GM12878 (cell line): ENCODE measurements at regions not wholly inside any gene's neighbourhood (a gene's known extent, or its start where the extent isn't known, plus 50 kb on each side); places are given as distances from the start of the nearest gene placed in this dataset.

Source experiments
- ATAC-seq: fragments of 200-7000 bp; cut with Tn5 transposase; 3 replicates; pipeline ENCODE4 v1.9.1; 2020; ENCODE audit warnings: mild to moderate bottlenecking, moderate library complexity
- BruUV-seq: library from RNA; stranded (reverse); fragments of 400-500 nt; replicated peaks from 2 replicates; lab custom pipeline; 2021; lab: Mats Ljungman, UMichigan
- CTCF ChIA-PET: fragments of 300-600 bp; sonication (Branson Sonifier 250); formaldehyde crosslinking; extraction: SDS; loops from one replicate; lab custom pipeline; 2021; ENCODE audit warnings: inconsistent platforms; lab: Yijun Ruan, JAX
- POLR2A ChIA-PET: fragments of 350-600 bp; formaldehyde crosslinking; extraction: SDS; loops from one replicate; lab custom pipeline; 2021; ENCODE audit warnings: inconsistent platforms; lab: Charles Lee
- RAD21 ChIA-PET: fragments of 300-600 bp; sonication (Branson Sonifier 250); formaldehyde crosslinking; loops from one replicate; lab custom pipeline; 2023; ENCODE audit warnings: antibody characterized with exemption; ENCODE audit not compliant: unreplicated experiment; lab: Charles Lee
- SMC1A ChIA-PET: fragments of 300-600 bp; sonication (Branson Sonifier 250); formaldehyde crosslinking; loops from one replicate; lab custom pipeline; 2023; ENCODE audit not compliant: unreplicated experiment, uncharacterized antibody; lab: Charles Lee
- DNase-seq: peaks from one replicate; pipeline ENCODE4 v3.0.0-alpha.2; 2011; ENCODE audit warnings: low read depth, low spot score
- FAIRE-seq: peaks from 3 replicates; lab custom pipeline; 2011; peaks lifted over from hg19 to GRCh38; lab: Jason Lieb, UNC
- H2AFZ ChIP-seq: 2 replicates; pipeline ENCODE4 v1.6.0; 2011; ENCODE audit warnings: low read depth, low read length, control low read depth; ENCODE audit not compliant: control insufficient read depth
- H3K27ac ChIP-seq: 2 replicates; pipeline ENCODE4 v1.5.1; 2011; ENCODE audit warnings: control low read depth; ENCODE audit not compliant: control insufficient read depth, insufficient read depth
- H3K27me3 ChIP-seq, 2 experiments: replicated peaks in 1 of 2; 2 replicates each; pipeline versions ENCODE4 v1.6.0 to v1.6.1; 2011; ENCODE audit warnings: low read length in 1 of 2; ENCODE audit not compliant: control insufficient read depth in 2 of 2, insufficient read depth in 2 of 2
- H3K36me3 ChIP-seq, 2 experiments: 2 replicates each; pipeline ENCODE4 v1.5.1; 2011; ENCODE audit warnings: low read length in 1 of 2; ENCODE audit not compliant: control insufficient read depth in 2 of 2, insufficient read depth in 2 of 2
- H3K4me1 ChIP-seq: 2 replicates; pipeline ENCODE4 v1.6.1; 2011; ENCODE audit warnings: mild to moderate bottlenecking, low read length, moderate library complexity, mixed read lengths; ENCODE audit not compliant: control insufficient read depth, insufficient read depth
- H3K4me2 ChIP-seq: 2 replicates; pipeline ENCODE4 v1.6.0; 2011; ENCODE audit warnings: control low read depth; ENCODE audit not compliant: control insufficient read depth, insufficient read depth
- H3K4me3 ChIP-seq: fragments of 200-600 bp; sonication (generic); 2 replicates; pipeline ENCODE4 v1.5.1; 2016
- H3K79me2 ChIP-seq: 2 replicates; pipeline ENCODE4 v1.6.0; 2011; ENCODE audit warnings: low read length; ENCODE audit not compliant: control insufficient read depth, insufficient read depth
- H3K9ac ChIP-seq: 2 replicates; pipeline ENCODE4 v1.8.0; 2011; ENCODE audit warnings: low read length, control low read depth, mixed read lengths; ENCODE audit not compliant: control insufficient read depth, insufficient read depth
- H3K9me3 ChIP-seq: replicated peaks from 3 replicates; pipeline ENCODE4 v1.5.1; 2011; ENCODE audit warnings: mild to moderate bottlenecking, low read length; ENCODE audit not compliant: control insufficient read depth, insufficient read depth
- H4K20me1 ChIP-seq: 2 replicates; pipeline ENCODE4 v1.6.0; 2011; ENCODE audit not compliant: control insufficient read depth, insufficient read depth
- BHLHE40 ChIP-seq, 2 experiments: fragments of 450-650 bp in 1 of 2; IDR thresholded peaks; 2 replicates each; pipeline ENCODE4 v1.6.1; 2011 to 2017; ENCODE audit warnings: low read depth in 2 of 2, borderline replicate concordance in 1 of 2, improper control_type of control experiment in 1 of 2, low read length in 1 of 2, mild to moderate bottlenecking in 1 of 2
- CHD4 ChIP-seq: fragments of 200-600 bp; sonication (generic); IDR thresholded peaks from 2 replicates; pipeline ENCODE4 v1.6.1; 2016; ENCODE audit warnings: mild to moderate bottlenecking
- CREM ChIP-seq: IDR thresholded peaks from 2 replicates; pipeline ENCODE4 v1.6.1; 2014; ENCODE audit warnings: antibody characterized with exemption, low read depth
- EED ChIP-seq: sonication (generic); IDR thresholded peaks from 2 replicates; pipeline ENCODE4 v1.6.1; 2016; ENCODE audit warnings: antibody characterized with exemption, low read depth
- FOXK2 ChIP-seq: fragments of 450-650 bp; IDR thresholded peaks from 2 replicates; pipeline ENCODE4 v1.6.1; 2017; ENCODE audit warnings: mild to moderate bottlenecking, moderate library complexity
- FOXM1 ChIP-seq: IDR thresholded peaks from 2 replicates; pipeline ENCODE4 v1.6.1; 2012; ENCODE audit warnings: low read depth, mild to moderate bottlenecking, inconsistent platforms, low read length, moderate library complexity
- GABPA ChIP-seq: IDR thresholded peaks from 2 replicates; pipeline ENCODE4 v1.6.1; 2014; ENCODE audit warnings: antibody characterized with exemption, low read depth, mild to moderate bottlenecking, inconsistent platforms
- HDAC6 ChIP-seq: fragments of 200-600 bp; sonication (generic); IDR thresholded peaks from one replicate; pipeline ENCODE4 v1.8.0; 2017; ENCODE audit warnings: antibody characterized with exemption; ENCODE audit not compliant: unreplicated experiment
- NFXL1 ChIP-seq: fragments of 450-650 bp; IDR thresholded peaks from 2 replicates; pipeline ENCODE4 v1.6.1; 2017; ENCODE audit warnings: antibody characterized with exemption, mild to moderate bottlenecking, borderline replicate concordance
- NRF1 ChIP-seq: conservative IDR thresholded peaks from 2 replicates; pipeline ENCODE4 v1.6.1; 2011; ENCODE audit warnings: mild to moderate bottlenecking, low read depth, low read length, improper control_type of control experiment
- PBX3 ChIP-seq: IDR thresholded peaks from 2 replicates; pipeline ENCODE4 v1.6.1; 2011; ENCODE audit warnings: mild to moderate bottlenecking, low read depth, low read length, moderate library complexity; ENCODE audit not compliant: insufficient replicate concordance
- SMAD5 ChIP-seq: IDR thresholded peaks from 2 replicates; pipeline ENCODE4 v1.6.1; 2016; ENCODE audit warnings: antibody characterized with exemption, low read depth
- SMC3 ChIP-seq: IDR thresholded peaks from 2 replicates; pipeline ENCODE4 v1.6.1; 2011; ENCODE audit warnings: low read length, improper control_type of control experiment, borderline replicate concordance
- STAT3 ChIP-seq: IDR thresholded peaks from 2 replicates; pipeline ENCODE4 v1.6.1; 2011; ENCODE audit warnings: low read depth, low read length, improper control_type of control experiment
- SUPT20H ChIP-seq: IDR thresholded peaks from 2 replicates; pipeline ENCODE4 v1.6.1; 2011; ENCODE audit warnings: low read depth, mild to moderate bottlenecking, low read length, moderate library complexity, borderline replicate concordance; ENCODE audit not compliant: control insufficient read depth
- WGBS: methylation state at CpG from one replicate; pipeline ENCODE4 v1.1.6; 2016; ENCODE audit warnings: low lambda C conversion rate; ENCODE audit not compliant: insufficient replicate concordance, insufficient coverage; ENCODE audit errors: missing lambda C conversion rate; 5-methylcytosine and 5-hydroxymethylcytosine counted together
- in situ Hi-C: fragments of 300-500 bp; cut with MboI; formaldehyde crosslinking; loops from 9 replicates; pipeline ENCODE4 v1.14.3; 2018; ENCODE audit warnings: mixed read lengths
- intact Hi-C: fragments of 100-400 bp; cut with micrococcal nuclease; formaldehyde crosslinking; loops from one replicate; pipeline ENCODE4 v1.14.2; 2022; ENCODE audit not compliant: unreplicated experiment
- TF ChIP-seq, protein P1 (sequence below): fragments of 450-650 bp; IDR thresholded peaks from 2 replicates; pipeline ENCODE4 v1.6.1; 2016; ENCODE audit warnings: mild to moderate bottlenecking
- TF ChIP-seq, protein P2 (sequence below): fragments of 450-650 bp; IDR thresholded peaks from 2 replicates; pipeline ENCODE4 v1.6.1; 2017; ENCODE audit warnings: antibody characterized with exemption, mild to moderate bottlenecking, moderate library complexity

DNA sequence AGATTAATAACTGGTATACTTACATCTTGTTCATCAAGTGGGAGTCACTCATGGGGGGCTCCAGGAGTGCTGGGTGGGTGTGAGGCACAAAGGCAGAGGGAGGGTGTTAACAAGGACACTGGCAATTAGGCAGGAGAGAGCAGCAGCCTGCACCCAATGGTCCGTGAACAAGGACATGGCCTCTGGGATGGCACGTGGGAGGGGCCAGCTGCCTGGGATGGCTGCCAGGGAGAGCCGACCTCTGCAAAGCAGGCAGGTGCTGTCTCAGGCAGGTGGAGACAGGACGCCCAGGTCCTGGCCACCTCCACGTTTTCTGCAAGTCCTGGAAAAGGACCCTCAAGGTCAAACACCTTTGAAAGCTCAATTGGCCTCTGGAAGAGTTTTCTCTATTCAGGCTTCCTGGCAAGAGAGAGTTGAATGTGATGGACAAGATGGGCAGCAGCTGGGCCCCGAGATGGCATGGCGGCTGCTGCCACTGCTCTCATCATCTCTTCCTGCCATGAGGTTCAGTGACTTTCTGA lies 257.1 kb downstream of the BUD13 start (continued):
- TF ChIP-seq, protein P1, sequence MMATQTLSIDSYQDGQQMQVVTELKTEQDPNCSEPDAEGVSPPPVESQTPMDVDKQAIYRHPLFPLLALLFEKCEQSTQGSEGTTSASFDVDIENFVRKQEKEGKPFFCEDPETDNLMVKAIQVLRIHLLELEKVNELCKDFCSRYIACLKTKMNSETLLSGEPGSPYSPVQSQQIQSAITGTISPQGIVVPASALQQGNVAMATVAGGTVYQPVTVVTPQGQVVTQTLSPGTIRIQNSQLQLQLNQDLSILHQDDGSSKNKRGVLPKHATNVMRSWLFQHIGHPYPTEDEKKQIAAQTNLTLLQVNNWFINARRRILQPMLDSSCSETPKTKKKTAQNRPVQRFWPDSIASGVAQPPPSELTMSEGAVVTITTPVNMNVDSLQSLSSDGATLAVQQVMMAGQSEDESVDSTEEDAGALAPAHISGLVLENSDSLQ, result no peak
- TF ChIP-seq SUPT20H (no peak), PBX3 (no peak), CHD4 (no peak), EED (no peak)

DNA sequence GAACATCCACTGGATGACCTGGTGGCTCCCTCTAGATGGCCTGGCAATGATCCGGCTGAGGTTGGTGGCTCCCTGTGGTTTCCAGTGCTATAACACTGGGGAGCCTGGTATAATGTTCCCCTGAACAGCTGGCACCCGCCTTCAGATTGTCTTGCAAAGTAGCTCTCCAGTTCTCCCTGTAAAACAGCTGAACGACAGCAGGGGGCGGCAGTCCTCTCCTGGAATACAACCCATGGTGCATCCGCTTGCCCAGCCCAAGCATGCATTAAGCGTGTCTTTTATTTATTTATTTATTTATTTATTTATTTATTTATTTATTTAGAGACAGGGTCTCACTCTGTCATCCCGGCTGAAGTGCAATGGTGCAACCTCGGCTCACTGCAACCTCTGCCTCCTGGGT lies 258.9 kb downstream of the BUD13 start:
- Histone ChIP-seq H3K9me3 (no peaks in the 10 kb centered on the region), H3K79me2 (no peaks in the 10 kb centered on the region), H3K27ac (no peak overlapping the region), H3K4me1 (no peaks in the 10 kb centered on the region), H4K20me1 (no peaks in the 10 kb centered on the region), H3K9ac (no peak overlapping the region), H3K36me3 (no peaks in the 10 kb centered on the region), H3K27me3 (peaks cover 0 to 3% of the 10 kb centered on the region in 2 experiments; a peak in 2 of 4 replicates), H3K4me3 (no peak overlapping the region), H3K4me2 (no peak overlapping the region), H2AFZ (no peak overlapping the region)
- POLR2A ChIA-PET, result no interaction called here
- SMC1A ChIA-PET, result interaction anchor here (0.6 to 1.3 kb wide), 3 partner anchors 54 to 178 kb away, joined by 3 to 10 read pairs (median 5); no protein-coding TSS in a partner anchor
- WGBS, result 6% methylated on average over 8 of the region's 8 CpGs
- BruUV-seq, result no TSS peak
- FAIRE-seq, result no peak
- no peak for DNase-seq
- intact Hi-C loops (loop anchor here (1.0 kb wide), 2 partner anchors 127 to 177 kb away; no protein-coding TSS in a partner anchor), in situ Hi-C loops (no loop called here)
- ATAC-seq, result peak; percentile 53
- CTCF ChIA-PET, result interaction anchor here (0.7 to 2.3 kb wide), 10 partner anchors 9 to 713 kb away, joined by 3 to 19 read pairs (median 4); no protein-coding TSS in a partner anchor
- RAD21 ChIA-PET, result interaction anchor here (0.5 to 2.6 kb wide), 3 partner anchors 16 to 178 kb away, joined by 3 to 8 read pairs (median 6); no protein-coding TSS in a partner anchor
- no peak for TF ChIP-seq HDAC6
- TF ChIP-seq FOXM1, result no peak
- TF ChIP-seq, protein P2, sequence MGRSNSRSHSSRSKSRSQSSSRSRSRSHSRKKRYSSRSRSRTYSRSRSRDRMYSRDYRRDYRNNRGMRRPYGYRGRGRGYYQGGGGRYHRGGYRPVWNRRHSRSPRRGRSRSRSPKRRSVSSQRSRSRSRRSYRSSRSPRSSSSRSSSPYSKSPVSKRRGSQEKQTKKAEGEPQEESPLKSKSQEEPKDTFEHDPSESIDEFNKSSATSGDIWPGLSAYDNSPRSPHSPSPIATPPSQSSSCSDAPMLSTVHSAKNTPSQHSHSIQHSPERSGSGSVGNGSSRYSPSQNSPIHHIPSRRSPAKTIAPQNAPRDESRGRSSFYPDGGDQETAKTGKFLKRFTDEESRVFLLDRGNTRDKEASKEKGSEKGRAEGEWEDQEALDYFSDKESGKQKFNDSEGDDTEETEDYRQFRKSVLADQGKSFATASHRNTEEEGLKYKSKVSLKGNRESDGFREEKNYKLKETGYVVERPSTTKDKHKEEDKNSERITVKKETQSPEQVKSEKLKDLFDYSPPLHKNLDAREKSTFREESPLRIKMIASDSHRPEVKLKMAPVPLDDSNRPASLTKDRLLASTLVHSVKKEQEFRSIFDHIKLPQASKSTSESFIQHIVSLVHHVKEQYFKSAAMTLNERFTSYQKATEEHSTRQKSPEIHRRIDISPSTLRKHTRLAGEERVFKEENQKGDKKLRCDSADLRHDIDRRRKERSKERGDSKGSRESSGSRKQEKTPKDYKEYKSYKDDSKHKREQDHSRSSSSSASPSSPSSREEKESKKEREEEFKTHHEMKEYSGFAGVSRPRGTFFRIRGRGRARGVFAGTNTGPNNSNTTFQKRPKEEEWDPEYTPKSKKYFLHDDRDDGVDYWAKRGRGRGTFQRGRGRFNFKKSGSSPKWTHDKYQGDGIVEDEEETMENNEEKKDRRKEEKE, result no peak
- no peak for TF ChIP-seq NRF1
- no peak for TF ChIP-seq SMAD5
- TF ChIP-seq GABPA, result no peak
- no peak for TF ChIP-seq CREM
- TF ChIP-seq NFXL1, result no peak
- TF ChIP-seq SMC3, result peak; percentile 45; the same call in 1 of the 2 replicates
- no peak for TF ChIP-seq FOXK2
- no peak for TF ChIP-seq STAT3
- TF ChIP-seq BHLHE40 (IDR thresholded peaks at IDR 0.05; ENCODE audit: borderline replicate concordance in 1 of 2, low read depth in 2 of 2, low read length in 1 of 2), result no peak
